Astrocyte of the hippocampus (primary cell): ENCODE measurements at regions not wholly inside any gene's neighbourhood (a gene's known extent, or its start where the extent isn't known, plus 50 kb on each side); places are given as distances from the start of the nearest gene placed in this dataset.

Experiments used
- DNase-seq: peaks from one replicate; pipeline ENCODE4 v3.0.0; 2011; ENCODE audit warnings: low read depth, low spot score

DNA sequence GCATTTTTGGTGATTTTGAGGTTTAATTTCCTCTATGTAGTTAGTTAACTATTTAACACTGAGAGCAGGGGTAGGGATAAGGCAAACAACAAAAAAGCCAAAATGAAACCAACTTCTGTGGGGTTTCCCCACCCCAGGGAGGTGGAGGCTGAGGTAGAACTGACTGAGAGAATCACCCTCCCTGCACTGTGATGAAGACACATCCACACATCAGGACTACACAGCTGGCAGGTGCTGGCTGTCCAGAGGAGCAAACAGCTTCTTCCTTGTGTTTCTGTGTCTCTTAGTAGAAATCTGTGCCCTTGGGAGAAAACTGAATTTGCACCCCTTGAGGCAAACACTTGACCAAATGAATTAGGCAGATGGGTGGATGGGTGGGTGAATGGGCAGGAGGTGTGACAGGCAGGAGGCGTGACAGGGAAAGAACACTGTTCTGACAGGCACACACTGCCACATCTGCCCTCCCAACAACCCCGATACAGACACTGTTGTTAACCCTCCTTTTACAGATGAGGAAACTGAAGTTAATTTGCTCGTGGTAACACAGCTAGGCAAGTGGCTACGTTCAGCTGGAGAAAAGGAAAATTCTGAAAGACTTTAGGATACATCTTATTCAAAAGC is 62.9 kb upstream of the AMZ2 start:
- DNase-seq = no peak

DNA sequence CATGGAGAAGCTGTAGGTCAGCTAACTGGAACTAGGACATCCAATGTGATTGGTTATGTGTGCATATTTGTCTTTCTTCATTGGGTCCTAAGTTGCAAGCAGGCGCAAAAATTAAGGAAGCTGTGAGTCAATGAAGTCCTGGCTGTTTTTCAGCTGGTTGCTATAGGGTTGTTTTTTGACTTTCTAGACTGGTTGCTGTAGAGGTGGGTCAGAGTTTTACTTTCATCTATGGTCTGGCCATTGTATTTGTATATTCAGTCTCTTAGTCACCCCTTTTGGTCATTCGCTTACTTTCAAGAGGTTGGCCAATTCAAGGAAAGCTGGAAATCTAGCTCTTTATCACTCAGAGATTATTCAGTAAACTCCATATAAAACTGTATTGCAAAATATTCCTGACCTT is 62.0 kb upstream of the AMZ2 start:
- DNase-seq = no peak

DNA sequence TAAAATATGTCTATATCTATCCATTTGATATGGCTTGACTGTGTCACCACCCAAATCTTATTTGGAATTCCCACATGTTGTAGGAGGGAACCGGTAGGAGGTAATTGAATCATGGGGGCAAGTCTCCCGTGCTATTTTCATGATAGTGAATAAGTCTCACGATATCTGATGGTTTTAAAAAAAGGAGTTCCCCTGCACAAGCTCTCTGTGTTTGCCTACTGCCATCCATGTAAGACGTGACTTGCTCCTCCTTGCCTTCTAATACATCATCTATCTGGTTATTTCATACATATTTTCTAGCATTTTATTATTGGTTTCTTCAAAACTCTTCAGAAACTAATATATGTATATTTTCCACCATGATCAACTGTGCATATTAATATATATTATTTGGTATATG is 57.3 kb upstream of the AMZ2 start:
- no peak for DNase-seq

DNA sequence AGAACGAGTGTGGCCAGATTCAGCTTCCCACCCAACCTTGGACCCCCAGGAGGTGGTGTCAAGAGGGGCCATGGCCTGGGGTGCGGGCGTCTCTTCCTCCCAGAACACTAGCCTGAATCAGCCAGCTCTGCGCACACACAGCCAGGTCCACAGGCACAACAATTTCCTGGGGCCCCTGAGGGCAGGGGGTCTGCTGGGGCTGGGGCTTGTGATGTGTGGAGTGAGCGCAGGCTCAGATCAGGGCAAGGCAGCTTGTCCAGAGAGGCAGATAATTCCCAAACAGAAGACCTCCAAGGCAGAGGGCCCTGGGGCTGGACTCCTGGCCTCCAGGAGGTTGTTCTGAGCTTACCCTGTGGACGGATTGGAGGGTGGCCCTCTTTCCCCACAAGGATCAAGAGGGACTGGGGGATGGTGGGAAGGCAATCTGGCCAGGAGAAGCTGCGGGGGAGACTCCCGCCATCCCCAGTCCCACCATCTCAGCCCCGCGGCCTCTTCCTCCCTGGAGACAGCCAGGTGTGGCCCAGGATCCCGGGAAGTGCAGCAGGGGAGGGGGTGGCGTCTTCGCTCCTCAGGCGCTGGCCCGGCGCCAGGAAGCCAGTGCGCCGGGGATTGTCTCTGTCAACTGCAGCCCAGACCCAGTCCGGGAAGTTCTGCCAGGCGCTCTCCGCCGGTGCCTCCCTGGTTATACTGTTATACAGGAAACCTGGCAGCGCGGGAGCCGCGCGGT is 52.0 kb upstream of the AMZ2 start:
- DNase-seq = no peak

DNA sequence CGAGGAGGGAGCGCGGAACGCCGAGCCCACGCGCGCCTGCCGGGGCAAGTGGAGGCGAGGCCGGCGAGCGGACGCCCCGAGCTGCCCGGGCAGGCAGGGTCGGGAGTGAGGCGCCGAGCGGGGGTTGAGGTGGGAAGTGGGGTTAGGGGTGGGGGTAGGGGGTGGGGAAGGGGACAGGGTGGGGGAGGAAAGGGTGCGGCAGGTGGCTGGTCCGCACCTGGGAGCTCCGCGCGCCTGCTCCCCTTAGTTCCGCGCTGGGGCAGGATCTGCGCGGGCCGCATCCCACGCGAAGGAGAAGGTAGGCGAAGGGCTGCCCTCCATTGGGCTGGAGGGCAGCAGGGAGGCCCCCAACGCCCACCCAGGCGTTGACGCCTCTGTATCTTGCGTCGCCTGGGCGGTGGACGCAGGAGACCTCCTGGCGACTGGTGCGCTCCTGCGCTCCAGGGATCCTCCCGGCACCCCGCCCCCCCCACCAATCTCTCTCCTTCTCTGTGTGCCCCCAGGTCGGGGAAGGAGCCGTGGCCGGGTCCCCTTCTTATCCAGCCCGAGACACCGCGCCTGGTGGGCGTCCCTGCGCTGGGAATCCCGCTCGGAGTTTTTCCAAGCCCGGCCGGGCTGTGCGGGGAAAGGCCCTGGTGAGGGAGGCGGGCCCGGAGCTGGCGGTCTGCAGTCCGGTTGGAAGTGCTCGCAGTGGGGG is 51.3 kb upstream of the AMZ2 start:
- DNase-seq = no peak

DNA sequence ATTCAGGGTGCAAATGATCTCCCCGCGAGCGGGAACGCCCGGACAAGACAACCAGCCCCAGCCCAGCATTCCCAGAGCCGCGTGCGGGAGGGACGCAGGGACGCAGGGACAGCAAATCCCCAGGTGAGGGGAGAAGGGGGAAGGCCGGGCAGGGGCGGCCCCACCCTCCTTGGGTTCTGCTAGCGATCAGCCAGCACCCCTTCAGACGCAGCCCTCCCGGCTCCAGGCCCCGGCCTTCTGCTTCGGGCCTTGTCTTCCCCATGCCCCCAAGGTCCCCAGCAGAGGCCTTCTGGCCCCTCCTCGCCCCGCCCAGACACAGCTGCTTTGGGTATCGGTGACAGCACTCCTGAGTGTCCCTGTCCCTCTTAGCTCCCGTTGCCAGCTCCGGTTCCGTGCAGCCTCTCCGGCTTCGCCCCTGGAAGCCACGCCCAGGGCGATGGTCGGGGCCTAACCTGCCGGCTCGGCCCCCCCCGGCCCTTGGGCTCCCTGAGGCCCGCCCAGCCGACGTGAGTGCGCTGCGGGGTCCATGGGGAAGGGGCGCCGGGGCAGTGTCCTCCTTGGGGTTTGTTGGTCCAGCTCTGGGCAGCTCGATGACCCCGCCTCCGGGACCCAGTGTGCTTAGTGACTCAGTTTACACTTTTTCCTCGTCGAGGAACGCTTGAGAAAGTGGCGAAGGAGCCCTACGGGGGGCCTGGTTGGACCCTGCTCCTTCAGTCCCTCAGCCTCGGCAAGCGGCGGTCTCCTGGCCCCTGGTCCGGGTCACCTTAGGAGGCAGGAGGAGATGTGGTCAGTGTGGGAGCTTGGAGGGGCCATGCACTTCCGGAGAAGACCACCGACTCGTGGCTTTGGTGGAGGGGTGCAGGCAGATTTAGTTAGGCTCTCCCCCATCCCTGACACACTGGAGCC is 50.5 kb upstream of the AMZ2 start:
- DNase-seq = no peak

DNA sequence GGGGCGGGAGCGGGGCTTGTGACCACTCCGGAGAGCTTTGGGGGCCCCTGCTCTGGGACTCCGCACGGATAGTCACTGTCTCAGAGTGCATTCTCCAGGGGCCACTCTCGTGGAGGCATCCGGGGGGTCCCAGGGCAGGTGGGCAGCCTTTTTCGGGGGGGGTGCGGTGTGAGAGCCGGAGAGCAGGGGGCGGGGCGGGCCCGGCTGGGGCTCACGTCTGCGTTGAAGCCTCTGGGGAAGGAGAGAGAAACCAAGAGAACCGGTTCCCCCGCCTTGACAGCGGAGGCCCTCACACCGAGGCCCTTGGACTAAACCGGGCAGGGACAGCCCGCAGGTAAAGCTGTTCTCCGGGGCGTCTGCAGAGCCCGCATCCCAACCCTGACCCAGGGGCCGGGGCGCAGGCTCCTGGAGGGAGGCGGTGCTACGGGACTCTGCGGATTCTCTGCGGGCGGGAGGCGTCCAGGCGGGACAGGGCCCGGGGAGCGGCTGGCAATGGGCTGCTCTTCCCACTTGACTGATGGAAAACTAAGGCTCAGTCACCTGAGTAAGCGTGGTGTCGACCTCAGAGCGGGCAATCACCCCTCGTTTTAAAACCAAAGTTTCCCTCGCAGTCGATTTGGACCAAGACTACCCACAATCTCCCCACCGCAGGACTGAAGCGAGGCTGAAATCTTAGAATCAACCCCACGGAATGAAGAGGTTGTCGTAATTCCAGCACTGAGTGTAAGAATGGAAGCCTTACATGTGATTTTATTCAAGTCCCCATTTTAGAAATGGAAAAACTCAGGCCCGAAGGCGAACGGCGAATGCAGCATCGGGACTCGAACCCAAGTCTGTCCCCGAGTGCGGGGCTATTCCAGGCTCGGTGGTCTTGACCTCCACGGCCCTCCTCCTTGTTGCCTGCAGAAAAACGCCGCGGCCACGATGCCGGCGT is 49.6 kb upstream of the AMZ2 start:
- DNase-seq = no peak
